ENCODE measurements at regions not wholly inside any gene's neighbourhood (a gene's known extent, or its start where the extent isn't known, plus 50 kb on each side); places are given as distances from the start of the nearest gene placed in this dataset.

DNA sequence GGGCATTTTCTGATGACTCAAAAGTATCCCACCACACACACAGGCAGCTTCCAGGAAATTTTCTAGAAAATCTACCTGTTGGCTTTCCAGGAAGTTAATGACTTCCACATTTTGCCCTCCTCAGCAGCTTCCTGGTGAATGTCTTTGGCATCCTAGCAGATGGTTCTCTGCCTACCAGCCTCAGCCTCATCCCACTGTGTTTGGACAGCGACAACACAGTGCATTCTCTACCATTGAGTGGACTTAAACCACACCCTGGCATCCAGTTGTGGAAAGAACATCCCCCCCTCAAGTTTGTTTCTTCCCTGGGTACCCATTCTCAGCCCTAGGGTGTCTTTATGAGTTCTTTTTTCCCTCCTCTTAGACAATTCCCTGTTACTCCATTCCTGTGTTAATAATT lies 50.8 kb upstream of the GADL1 start:
- no peak for DNase-seq (ENCODE audit: low read depth, low spot score)

DNA sequence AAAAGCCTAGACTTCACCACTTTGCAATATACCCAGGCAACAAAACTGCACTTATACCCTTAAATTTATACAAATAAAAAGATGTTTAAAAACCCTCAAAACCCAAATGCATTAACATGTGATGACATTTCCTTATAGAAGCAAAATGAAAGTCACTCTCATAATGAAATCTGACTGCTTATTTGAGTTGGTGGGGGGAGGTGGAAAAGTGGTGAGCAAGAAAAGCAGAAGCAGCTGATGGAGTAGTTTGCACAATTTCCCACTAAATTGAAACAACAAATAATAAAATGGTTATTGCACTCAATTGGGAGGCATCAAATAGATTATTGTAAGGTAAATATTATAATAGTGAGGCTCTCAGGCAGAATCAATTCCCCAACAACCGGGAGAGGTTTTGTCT lies 54.0 kb upstream of the GADL1 start:
- DNase-seq (ENCODE audit: low read depth, low spot score), result no peak

DNA sequence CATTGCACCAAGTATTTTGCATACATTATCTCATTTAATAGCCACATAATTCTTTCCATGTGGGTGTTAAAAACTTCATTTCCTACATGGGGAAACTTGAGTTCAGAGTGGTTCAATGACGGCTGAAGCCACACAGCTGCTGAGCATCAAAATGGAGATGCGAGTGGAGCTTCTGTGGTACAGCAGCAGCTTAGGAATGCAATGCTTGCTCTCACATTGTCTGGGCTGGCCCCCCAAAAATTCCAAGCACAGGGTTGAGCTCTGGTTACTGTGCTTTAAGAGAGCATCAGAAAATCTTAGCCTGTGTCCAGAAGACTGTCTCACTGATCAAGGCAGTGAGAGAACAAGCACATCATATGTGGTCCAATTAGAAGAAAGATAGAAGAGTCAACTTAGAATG lies 57.4 kb upstream of the GADL1 start:
- no peak for DNase-seq (ENCODE audit: low read depth, low spot score)

DNA sequence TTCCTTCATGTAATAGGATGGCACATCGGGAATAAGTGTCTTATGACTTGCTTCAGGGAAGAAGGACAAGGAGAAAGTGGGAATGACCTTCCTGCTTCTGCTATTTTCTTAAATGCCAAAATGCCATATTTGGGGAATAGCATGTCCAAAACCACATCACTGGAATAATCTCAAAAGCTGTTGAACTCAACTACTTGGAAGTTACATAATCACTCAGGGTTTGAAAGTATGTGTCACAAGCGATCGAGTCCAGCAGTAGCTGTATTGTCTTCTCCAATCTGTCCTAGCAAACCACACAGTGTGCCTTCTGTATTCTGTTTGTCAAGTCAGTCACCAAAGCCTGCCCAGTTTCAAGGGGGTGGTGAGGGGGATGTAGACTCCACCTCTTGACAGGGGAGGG lies 58.3 kb upstream of the GADL1 start:
- DNase-seq (ENCODE audit: low read depth, low spot score), result no peak

DNA sequence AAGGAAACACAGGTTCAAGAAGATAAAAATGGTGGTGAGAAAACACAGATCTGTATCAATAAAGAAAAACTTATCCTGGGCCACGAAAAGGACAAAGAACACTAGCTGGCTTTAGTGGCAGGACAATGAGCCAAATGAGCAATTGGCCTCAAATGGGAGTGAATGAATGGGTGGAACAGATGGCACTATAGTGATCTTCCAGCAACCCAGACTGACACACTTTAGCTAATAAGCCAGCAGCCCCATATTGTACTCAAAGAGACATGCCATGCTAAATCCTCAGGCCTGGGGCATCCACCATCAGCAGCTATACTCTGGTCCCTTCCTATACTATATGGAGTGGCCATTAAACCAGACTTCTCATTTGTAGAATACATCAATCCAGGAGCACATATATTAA lies 60.0 kb upstream of the GADL1 start:
- DNase-seq (ENCODE audit: low read depth, low spot score), result no peak

DNA sequence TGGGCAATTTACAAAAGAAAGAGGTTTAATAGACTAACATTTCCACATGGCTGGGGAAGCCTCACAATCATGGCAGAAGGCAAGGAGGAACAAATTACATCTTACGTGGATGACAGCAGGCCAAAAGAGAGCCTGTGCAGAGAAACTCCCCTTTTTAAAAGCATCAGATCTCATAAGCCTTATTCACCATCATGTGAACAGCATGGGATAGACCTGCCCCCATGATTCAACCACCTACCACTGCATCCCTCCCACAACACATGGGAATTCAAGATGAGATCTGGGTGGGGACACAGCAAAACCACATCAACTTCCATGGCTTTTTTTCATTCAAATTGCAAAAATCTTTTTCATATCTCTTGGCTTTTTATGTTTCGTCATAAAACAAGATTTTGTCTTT lies 67.6 kb upstream of the GADL1 start:
- DNase-seq (ENCODE audit: low read depth, low spot score), result no peak

DNA sequence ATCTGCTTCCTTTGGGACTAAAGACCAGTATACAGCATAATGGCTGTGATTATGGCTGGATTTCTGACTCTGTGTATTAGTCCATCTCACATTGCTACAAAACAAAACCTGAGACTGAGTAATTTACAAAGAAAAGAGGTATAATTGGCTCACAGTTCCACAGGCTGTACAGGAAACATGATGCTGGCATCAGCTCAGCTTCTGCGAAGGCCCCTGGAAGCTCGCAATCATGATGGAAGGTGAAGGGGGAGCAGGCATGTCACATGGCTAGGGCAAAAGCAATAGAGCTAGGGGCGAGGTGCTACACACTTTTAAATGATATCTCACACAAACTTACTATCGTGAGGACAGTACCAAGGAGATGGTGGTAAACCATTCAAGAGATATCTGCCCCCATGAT lies 68.0 kb upstream of the GADL1 start:
- no peak for DNase-seq (ENCODE audit: low read depth, low spot score)

DNA sequence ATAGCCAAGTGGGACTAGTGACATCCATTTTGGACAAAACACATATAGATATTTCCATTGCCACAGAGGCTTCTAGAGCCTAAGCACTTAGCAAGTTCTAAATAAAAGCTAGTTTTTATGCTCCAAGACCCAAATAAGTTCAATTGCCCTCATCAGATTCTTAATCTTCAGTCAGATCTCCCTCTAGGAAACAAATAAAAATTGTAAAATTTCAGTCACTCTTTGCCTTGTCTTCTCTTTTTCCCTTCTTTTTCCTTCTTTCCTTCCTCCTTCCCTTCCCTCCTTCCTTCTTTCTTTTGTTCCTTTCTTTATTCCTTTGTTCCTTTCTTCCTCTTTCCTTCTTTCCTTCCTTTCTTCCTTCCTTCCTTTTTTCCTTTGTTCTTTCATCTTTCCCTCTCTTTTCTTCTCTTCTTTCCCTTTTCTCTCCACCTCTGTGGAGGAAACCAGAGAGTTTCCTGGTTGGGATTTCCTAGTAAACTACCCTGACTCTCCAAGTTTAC lies 68.8 kb upstream of the GADL1 start:
- no peak for DNase-seq (ENCODE audit: low read depth, low spot score)

DNA sequence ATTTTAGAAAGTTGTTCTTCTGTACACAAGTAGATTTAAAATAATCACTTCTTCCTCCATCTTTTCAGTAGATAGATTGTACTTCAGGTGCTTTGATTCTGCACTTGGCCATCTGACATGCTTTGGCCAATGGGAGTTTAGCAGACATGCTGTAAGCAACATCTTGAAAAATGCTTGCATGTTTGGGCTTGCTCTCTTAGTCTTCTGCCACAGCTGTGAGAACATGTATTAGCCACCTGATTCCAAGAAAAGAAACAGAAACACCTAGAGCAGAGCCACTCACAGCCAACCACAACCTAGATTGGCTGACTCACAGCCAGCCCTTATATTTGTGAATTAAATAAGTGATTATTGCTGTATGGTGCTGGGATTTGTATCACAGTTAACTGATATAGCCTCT lies 70.2 kb upstream of the GADL1 start:
- no peak for DNase-seq (ENCODE audit: low read depth, low spot score)

DNA sequence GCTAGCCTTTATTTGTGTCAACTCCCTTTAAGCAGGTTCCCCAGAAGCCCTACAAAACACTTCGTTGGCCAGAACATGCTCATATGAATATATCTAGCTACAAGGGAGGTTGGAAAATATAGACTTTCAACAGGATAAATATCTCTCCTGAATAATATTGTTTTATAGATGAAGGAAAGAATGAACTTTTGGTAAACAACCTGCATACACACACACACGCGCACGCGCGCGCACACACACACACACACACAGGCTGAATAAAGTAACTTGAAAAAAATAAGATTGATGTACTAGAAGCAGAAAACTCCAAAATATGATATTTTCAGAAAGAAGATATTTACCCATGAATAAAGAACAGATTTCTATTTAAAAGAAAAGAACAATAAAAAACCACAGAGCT lies 72.4 kb upstream of the GADL1 start:
- no peak for DNase-seq (ENCODE audit: low read depth, low spot score)

DNA sequence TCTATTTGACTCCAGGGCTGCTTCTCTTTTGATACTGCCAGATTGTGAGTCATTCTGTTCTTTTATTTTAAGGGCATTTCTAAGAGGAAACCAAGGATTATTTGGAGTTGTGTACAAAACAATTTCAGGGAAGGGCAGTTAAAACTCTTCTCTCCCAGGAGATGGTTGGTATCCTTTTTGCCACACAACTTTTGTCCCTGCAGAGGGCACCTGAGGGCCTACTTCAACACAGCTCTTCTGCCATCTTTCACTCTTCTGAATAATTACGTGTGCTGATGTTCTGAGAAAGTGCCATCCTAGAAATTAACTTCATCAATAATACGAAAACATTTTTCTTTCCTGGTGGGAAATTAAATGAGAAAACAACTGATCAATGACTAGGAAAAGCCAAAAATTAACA lies 75.7 kb upstream of the GADL1 start:
- DNase-seq (ENCODE audit: low read depth, low spot score), result no peak

DNA sequence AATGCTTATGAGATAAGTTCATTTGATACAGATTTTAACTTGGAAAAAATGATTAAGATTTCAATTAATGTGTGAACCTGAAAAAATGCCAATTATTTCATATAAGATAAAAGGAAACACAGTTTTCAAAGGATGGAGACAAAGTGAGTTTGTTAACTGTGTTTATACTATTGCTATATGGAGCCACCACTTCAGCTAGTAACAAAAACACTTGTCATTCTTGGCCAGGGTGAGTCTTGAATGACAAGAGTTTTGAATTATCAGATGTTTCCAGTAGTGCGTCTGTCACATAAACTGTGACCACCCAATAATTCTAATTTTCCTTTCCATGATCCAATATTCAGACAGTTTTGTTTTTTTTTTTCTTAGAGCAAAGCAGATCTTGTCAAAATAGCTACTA lies 78.0 kb upstream of the GADL1 start:
- DNase-seq (ENCODE audit: low read depth, low spot score), result no peak

DNA sequence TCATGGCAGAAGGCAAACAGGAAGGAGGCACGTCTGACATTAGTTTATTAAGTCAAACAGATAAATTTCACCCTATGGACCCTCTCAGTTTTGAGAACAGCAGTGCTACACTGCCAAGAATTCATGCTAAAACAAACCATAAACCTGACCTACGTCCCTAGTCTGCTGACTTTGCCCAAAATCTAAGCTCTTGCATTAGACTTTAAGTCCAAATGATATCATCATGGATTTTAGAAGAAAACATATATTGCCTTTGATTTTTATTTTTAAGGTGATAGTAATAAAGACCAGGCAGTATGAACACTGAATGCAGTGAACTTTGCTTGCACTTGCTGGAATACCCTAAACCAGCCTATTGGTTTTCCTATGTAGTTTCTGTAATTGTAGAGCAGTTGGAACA lies 79.6 kb upstream of the GADL1 start:
- no peak for DNase-seq (ENCODE audit: low read depth, low spot score)

DNA sequence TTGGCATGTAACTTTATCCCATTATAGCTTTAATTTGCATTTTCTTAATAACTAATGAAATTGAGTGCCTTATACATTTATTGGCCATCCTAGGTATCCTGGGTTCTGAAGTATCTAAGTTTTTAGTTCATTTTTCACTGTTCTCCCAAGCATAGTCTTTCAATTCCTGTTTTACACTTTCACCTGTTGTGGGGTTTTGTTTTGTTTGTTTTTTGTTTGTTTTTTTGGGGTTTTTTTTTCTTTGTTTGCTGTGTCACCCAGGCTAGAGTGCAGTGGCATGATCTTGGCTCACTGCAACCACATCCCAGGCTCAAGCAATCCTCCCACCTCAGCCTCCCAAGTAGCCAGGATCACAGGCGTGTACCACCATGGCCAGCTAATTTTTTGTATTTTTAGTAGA lies 83.1 kb upstream of the GADL1 start:
- no peak for DNase-seq (ENCODE audit: low read depth, low spot score)

DNA sequence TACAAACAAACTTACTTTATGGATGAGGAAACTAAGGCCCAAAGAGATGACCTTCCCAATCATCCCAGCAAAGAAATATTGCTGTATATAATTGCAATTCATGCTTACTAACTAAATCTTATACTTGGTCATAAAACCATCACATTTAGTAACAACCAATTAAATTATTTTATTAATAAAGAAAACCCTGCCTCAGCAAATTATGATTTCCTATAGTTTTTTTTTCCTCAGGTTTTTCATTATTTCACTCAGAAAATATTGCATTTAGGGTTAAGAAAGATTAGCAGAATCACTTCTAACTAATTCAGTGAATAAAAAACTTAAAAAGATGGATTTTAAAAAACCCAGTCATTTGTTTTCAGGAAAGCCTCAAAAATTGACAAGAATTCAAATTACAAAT lies 86.5 kb upstream of the GADL1 start:
- no peak for DNase-seq (ENCODE audit: low read depth, low spot score)

DNA sequence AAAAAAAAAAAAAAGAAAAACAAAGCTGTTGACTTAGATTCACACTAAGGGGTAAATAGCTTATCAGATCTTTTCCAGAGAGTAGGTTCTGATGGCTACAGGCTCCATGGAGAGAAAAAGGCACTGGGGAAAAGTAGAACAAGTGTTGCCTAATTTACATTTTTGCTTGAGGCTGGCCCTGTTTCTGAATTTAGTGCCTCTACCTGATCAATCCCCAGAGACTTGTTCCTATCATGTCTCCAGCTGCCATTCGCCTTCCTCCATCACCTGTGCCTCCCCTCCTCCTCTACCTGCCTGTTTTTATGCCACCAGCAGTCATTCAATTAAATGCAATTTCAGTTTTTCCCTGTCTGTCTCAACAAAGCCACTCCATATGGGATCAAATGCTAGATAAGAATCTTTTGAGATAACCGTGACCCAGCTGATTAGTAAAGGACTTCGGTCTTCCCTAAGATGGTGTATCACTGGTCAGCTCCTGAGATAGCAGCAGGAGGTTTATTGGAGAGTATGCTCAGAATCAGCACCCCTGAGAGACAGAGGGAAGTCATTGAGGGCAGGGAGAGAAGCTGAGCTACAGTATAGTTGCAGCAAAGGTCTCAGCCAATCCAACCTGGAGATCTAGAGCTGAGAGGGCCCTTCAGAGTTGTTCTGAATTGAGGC lies 88.1 kb upstream of the GADL1 start:
- no peak for DNase-seq (ENCODE audit: low read depth, low spot score)

DNA sequence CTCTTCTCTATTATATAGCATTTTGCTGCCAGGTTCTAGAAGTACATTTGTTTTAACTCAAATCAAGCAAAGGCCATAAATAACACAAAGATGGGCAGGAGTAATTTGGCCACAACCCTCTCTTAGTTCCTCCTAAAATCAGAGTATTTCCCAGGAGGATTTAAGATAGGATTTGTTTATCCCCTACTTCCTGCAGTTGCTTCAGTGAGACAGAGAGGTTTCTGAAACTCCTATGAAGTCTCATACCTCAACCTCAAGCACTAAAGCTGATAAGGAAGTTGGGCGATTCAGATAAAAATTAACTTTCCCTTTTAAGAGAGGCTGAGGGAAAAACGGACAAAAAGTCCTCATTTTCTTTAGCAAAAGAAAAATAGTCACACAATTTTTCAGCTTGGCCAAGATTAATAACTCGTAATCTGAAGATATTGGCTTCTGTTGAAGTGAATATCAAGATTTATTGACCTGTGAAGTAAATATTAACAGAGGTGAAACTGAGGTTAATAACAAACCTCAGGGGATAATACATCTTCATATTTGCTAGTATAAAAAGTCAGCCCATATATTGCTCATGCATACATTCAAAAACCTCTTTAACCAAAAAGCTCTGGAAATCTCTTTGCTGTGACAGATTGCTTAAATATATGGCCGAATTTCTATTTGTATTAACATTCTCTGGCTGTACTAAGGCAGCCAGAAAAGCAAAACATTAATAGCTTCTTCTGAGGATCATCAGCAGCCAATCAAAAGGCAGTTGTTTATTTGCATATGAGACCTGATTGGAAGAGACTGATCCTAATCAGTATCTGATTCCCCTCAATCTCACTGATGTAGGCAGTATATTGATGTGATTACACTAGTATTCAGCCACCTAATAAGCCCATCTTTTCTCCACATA lies 90.6 kb upstream of the GADL1 start:
- no peak for DNase-seq (ENCODE audit: low read depth, low spot score)

DNA sequence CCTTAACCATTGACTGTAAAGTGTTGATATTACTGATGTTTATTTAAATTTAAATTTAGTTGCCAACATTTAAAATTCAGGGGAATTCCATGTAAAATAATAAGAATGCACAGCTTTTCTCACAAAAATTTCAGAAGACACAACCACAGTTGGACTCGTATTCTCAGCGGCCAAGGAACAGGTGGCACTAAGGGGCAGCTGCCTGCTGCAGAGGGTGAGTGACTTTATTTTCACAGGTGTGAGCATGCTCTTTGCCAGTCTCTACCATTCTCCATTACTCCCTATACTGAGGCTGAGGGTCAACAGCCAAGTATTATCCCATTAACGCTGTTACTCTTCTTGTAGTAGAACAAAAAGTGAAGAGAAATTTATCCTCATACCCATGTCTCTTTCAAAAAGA lies 92.1 kb upstream of the GADL1 start:
- no peak for DNase-seq (ENCODE audit: low read depth, low spot score)

DNA sequence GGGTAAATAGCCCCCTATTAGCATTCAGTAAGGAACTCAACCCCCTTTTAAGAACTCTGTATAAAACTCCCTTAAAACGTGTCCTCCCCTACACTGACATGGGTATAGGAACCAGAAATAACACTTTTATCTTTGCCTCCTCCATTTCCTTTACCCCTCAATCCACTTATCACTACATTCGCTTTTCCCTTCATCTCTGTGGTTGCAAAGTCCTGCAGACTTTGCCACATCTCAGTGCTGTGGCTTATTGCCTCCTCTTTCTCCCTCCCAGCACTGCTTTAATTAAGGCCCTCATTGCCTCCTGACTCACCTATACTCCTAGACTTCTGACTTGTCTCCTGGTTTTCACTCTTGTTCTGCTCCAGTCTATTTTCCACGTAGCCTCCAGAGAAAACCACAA lies 94.3 kb upstream of the GADL1 start:
- no peak for DNase-seq (ENCODE audit: low read depth, low spot score)

DNA sequence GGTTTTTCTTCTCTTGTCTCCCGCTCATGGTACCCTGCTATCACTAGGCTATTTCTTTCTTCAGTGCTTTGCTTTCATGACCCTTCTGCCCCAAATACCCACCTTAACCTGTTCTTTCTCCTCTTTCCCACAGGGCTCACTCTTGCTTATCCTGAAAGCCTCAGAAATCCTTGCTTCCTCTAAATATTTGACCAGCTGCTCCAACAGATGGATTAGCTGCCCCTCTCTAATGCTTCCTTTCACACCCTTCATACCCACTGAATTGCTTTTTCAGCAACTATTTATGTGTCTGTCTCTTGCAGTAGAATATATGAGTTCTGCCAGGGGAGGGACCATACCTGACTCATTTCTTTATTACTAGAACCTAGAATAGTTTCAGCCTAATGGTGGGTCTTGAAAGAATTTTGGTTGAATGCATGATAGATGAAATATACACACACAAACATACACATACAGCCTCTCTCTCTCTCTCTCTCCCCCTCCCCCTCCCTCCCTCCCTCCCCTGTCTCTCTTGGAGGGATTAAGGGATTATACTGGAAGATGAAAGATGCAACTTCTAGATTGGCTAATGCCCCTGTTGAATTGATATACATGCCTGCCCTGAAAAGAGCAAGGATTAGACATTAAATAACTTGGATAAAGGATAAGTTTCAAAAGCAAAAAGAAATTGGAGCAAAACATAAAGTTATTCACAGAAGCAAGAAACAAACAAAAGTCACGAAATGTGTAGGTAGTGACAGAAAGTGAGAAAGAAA lies 95.0 kb upstream of the GADL1 start:
- DNase-seq (ENCODE audit: low read depth, low spot score), result no peak

DNA sequence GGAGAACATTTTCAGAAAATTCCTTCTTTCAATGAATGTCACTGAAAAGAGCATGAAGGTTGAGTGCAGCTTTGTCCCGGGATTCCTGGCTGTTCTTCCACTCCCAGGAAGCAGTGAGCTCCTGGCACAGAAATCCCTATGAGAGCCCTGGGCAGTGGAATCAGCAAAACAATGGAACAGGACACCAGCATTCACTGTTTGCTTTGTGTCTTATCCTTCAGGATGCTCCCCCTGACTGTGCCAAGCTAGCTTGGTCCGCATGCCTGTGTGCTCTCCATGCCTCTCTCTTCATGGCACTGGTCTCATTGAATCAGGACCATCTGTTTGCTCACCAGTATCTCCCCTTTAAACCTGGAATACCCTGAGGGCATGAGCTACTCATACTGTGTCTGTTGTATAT lies 102.0 kb upstream of the GADL1 start:
- no peak for DNase-seq (ENCODE audit: low read depth, low spot score)

DNA sequence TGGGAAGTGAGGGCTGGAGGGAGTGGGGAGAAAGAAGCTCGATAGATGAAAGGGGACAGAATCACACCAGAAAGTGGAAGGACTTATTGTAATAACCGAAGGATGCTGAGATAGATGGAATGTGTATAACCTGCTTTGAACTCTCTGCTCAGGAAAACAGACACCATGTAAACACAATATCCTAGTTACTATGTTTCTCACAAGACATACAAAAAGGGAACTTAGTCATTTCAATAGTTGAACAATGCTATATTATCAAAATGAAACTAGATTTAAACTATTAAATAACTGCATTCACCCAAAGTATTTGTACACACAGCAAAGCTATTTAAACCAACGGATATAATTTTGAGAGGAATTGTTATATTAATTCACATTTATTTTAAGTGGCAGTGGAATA lies 108.3 kb upstream of the GADL1 start:
- DNase-seq (ENCODE audit: low read depth, low spot score), result no peak

Data from activated naive CD8-positive, alpha-beta T cell treated with anti-CD3 and anti-CD28 coated beads, Interleukin-2, amount 50 U/mL, for 16 hours (primary cell).